Fibroblast of lung (primary cell): ENCODE measurements at regions not wholly inside any gene's neighbourhood (a gene's known extent, or its start where the extent isn't known, plus 50 kb on each side); places are given as distances from the start of the nearest gene placed in this dataset.

ENCODE experiments used
- EZH2 ChIP-seq: IDR thresholded peaks from 2 replicates; pipeline ENCODE4 v1.5.1; 2012; ENCODE audit warnings: low read length, control low read depth, mild to moderate bottlenecking; ENCODE audit errors: missing control alignments
- TF ChIP-seq, protein P1 (sequence below), 2 donors: IDR thresholded peaks in 1 of 2; conservative IDR thresholded peaks in 1 of 2; 1 replicate in 1 of 2; 2 replicates in 1 of 2; pipeline ENCODE4 v1.5.1; 2011 to 2012; ENCODE audit warnings: low read length in 2 of 2, control low read depth in 1 of 2, inconsistent platforms in 1 of 2, low read depth in 1 of 2, mild to moderate bottlenecking in 1 of 2

DNA sequence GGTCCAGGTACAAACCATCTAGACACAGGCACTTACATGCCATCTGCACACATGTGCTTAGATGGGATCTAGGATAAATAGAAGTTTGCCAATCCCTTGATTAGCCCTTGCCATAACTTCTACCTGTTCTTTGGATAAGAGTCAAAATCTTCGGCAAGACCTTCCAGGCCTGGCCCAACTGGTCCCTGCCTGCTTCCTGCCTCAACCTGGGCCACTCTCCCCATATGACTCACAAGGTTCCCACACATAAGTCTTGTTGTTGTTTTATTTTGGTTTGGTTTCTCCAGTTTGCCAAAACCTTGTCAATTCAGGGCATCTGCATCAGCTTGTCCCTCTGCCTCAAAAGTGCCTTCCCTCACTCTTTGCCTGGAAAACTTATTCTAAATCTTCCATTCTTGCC lies 95.3 kb upstream of the XYLT1 start:
- TF ChIP-seq, protein P1, sequence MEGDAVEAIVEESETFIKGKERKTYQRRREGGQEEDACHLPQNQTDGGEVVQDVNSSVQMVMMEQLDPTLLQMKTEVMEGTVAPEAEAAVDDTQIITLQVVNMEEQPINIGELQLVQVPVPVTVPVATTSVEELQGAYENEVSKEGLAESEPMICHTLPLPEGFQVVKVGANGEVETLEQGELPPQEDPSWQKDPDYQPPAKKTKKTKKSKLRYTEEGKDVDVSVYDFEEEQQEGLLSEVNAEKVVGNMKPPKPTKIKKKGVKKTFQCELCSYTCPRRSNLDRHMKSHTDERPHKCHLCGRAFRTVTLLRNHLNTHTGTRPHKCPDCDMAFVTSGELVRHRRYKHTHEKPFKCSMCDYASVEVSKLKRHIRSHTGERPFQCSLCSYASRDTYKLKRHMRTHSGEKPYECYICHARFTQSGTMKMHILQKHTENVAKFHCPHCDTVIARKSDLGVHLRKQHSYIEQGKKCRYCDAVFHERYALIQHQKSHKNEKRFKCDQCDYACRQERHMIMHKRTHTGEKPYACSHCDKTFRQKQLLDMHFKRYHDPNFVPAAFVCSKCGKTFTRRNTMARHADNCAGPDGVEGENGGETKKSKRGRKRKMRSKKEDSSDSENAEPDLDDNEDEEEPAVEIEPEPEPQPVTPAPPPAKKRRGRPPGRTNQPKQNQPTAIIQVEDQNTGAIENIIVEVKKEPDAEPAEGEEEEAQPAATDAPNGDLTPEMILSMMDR (conservative IDR thresholded peaks at IDR 0.05 in 1 of 2, IDR thresholded peaks at IDR 0.05 in 1 of 2; ENCODE audit: low read depth in 1 of 2, low read length in 2 of 2) = no peak
- TF ChIP-seq EZH2 = no peak
